Panc1 (cell line): ENCODE measurements at regions not wholly inside any gene's neighbourhood (a gene's known extent, or its start where the extent isn't known, plus 50 kb on each side); places are given as distances from the start of the nearest gene placed in this dataset.

Source experiments
- ATAC-seq: fragments of 200-7000 bp; cut with Tn5 transposase; 2 replicates; pipeline ENCODE4 v1.9.1; 2020; ENCODE audit warnings: mild to moderate bottlenecking, moderate library complexity
- BruUV-seq: library from RNA; stranded (reverse); fragments of 400-500 nt; replicated peaks from 2 replicates; lab custom pipeline; 2021; lab: Mats Ljungman, UMichigan
- CTCF ChIA-PET: fragments of 300-600 bp; sonication (Branson Sonifier 250); formaldehyde crosslinking; loops from one replicate; lab custom pipeline; 2022; ENCODE audit warnings: antibody characterized with exemption; lab: Charles Lee
- POLR2A ChIA-PET: fragments of 300-600 bp; sonication (Branson Sonifier 250); formaldehyde crosslinking; loops from one replicate; lab custom pipeline; 2022; ENCODE audit warnings: antibody characterized with exemption; lab: Charles Lee
- DNase-seq: peaks from one replicate; pipeline ENCODE4 v3.0.0-alpha.2; 2010; ENCODE audit warnings: low read depth, low spot score
- H3K27ac ChIP-seq: 2 replicates; pipeline ENCODE4 v1.5.1; 2011; ENCODE audit warnings: mild to moderate bottlenecking, low read length, inconsistent platforms
- H3K27me3 ChIP-seq: fragments of 200-500 bp; sonication (Bioruptor generic); 2 replicates; pipeline ENCODE4 v1.6.0; 2014; ENCODE audit warnings: low read length, inconsistent platforms; ENCODE audit not compliant: control insufficient read depth, insufficient read depth
- H3K36me3 ChIP-seq: fragments of 200-500 bp; sonication (Bioruptor generic); 2 replicates; pipeline ENCODE4 v1.5.1; 2014; ENCODE audit warnings: inconsistent platforms, mild to moderate bottlenecking, low read length, moderate library complexity; ENCODE audit not compliant: control insufficient read depth, insufficient read depth
- H3K4me1 ChIP-seq: 2 replicates; pipeline ENCODE4 v1.5.1; 2011; ENCODE audit warnings: inconsistent platforms, mild to moderate bottlenecking, low read length, moderate library complexity; ENCODE audit not compliant: control insufficient read depth, insufficient read depth
- H3K4me3 ChIP-seq, 2 experiments: 2 replicates each; pipeline ENCODE4 v1.5.1; 2011 to 2012; ENCODE audit warnings: low read depth in 2 of 2, low read length in 2 of 2, mild to moderate bottlenecking in 2 of 2, inconsistent platforms in 1 of 2, moderate library complexity in 1 of 2
- H3K9me3 ChIP-seq: fragments of 200-500 bp; sonication (Bioruptor generic); 2 replicates; pipeline ENCODE4 v1.5.1; 2014; ENCODE audit warnings: low read depth, mild to moderate bottlenecking, inconsistent platforms, low read length, moderate library complexity; ENCODE audit not compliant: control insufficient read depth, insufficient read depth
- POLR2AphosphoS5 ChIP-seq: IDR thresholded peaks from 2 replicates; pipeline ENCODE4 v1.6.1; 2012; ENCODE audit warnings: mild to moderate bottlenecking, low read depth, low read length, moderate library complexity
- SIN3A ChIP-seq: IDR thresholded peaks from 2 replicates; pipeline ENCODE4 v1.6.1; 2012; ENCODE audit warnings: low read depth, mild to moderate bottlenecking, low read length, moderate library complexity, borderline replicate concordance; ENCODE audit not compliant: insufficient read depth
- TCF7L2 ChIP-seq: IDR thresholded peaks from 2 replicates; pipeline ENCODE4 v1.6.1; 2011; ENCODE audit warnings: mild to moderate bottlenecking, low read depth, low read length, inconsistent platforms
- in situ Hi-C: cut with HindIII; loops from 2 replicates; pipeline ENCODE4 v1.10.0; 2016; ENCODE audit warnings: low sequenced_read_pairs, low pct_unique_long_range_greater_than_20kb
- intact Hi-C: fragments of 100-400 bp; cut with micrococcal nuclease; formaldehyde crosslinking; loops from one replicate; pipeline ENCODE4 v1.10.0; 2022; ENCODE audit not compliant: unreplicated experiment
- TF ChIP-seq, protein P1 (sequence below), 2 experiments: IDR thresholded peaks; 2 replicates each; pipeline ENCODE4 v1.6.1; 2011 to 2012; ENCODE audit warnings: low read depth in 2 of 2, control low read depth in 1 of 2, low read length in 1 of 2, mild to moderate bottlenecking in 1 of 2, moderate library complexity in 1 of 2; ENCODE audit not compliant: insufficient read depth in 1 of 2
- TF ChIP-seq, protein P2 (sequence below): fragments of 450-650 bp; IDR thresholded peaks from 2 replicates; pipeline ENCODE4 v1.5.1; 2017; ENCODE audit warnings: mild to moderate bottlenecking

- CTCF ChIA-PET, result no interaction called here
These were observed 201.5 kb upstream of the GATB start for GRCh38 chr4:151962138-151962823.

DNA sequence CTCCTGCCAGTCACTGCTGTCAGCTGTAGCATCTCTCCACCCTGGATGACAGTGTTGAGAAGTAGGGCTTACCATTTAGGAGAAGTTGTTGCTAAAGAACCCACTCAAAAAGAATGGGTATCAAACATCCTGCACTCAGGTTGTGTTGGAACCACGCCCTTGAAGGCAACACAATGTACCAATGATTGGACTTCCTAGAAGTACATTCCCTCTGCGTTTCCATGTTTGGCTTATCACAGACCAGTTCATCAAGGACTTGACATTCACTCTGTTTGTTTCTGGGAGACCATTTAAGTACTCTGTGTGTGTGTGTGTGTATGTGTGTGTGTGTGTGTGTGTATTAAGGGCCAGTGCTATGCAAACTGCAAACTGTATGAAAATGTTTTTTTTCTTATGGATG lies 200.6 kb upstream of the GATB start:
- ChIA-PET CTCF (no interaction called here), POLR2A (no interaction called here)
- Histone ChIP-seq H3K4me3 (no peak overlapping the region), H3K4me1 (no peaks in the 10 kb centered on the region), H3K9me3 (no peaks in the 10 kb centered on the region), H3K36me3 (no peaks in the 10 kb centered on the region), H3K27ac (no peak overlapping the region), H3K27me3 (no peaks in the 10 kb centered on the region; the same call in 1 of the 2 replicates)
- DNase-seq, result no peak
- no peak for ATAC-seq
- TF ChIP-seq, protein P1, sequence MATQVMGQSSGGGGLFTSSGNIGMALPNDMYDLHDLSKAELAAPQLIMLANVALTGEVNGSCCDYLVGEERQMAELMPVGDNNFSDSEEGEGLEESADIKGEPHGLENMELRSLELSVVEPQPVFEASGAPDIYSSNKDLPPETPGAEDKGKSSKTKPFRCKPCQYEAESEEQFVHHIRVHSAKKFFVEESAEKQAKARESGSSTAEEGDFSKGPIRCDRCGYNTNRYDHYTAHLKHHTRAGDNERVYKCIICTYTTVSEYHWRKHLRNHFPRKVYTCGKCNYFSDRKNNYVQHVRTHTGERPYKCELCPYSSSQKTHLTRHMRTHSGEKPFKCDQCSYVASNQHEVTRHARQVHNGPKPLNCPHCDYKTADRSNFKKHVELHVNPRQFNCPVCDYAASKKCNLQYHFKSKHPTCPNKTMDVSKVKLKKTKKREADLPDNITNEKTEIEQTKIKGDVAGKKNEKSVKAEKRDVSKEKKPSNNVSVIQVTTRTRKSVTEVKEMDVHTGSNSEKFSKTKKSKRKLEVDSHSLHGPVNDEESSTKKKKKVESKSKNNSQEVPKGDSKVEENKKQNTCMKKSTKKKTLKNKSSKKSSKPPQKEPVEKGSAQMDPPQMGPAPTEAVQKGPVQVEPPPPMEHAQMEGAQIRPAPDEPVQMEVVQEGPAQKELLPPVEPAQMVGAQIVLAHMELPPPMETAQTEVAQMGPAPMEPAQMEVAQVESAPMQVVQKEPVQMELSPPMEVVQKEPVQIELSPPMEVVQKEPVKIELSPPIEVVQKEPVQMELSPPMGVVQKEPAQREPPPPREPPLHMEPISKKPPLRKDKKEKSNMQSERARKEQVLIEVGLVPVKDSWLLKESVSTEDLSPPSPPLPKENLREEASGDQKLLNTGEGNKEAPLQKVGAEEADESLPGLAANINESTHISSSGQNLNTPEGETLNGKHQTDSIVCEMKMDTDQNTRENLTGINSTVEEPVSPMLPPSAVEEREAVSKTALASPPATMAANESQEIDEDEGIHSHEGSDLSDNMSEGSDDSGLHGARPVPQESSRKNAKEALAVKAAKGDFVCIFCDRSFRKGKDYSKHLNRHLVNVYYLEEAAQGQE (IDR thresholded peaks at IDR 0.05; ENCODE audit: insufficient read depth in 1 of 2, low read depth in 2 of 2, low read length in 1 of 2), result no peak
- TF ChIP-seq SIN3A (no peak), TCF7L2 (no peak), POLR2AphosphoS5 (no peak)
- TF ChIP-seq, protein P2, sequence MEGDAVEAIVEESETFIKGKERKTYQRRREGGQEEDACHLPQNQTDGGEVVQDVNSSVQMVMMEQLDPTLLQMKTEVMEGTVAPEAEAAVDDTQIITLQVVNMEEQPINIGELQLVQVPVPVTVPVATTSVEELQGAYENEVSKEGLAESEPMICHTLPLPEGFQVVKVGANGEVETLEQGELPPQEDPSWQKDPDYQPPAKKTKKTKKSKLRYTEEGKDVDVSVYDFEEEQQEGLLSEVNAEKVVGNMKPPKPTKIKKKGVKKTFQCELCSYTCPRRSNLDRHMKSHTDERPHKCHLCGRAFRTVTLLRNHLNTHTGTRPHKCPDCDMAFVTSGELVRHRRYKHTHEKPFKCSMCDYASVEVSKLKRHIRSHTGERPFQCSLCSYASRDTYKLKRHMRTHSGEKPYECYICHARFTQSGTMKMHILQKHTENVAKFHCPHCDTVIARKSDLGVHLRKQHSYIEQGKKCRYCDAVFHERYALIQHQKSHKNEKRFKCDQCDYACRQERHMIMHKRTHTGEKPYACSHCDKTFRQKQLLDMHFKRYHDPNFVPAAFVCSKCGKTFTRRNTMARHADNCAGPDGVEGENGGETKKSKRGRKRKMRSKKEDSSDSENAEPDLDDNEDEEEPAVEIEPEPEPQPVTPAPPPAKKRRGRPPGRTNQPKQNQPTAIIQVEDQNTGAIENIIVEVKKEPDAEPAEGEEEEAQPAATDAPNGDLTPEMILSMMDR, result no peak
- BruUV-seq, result no TSS peak
- in situ Hi-C loops, result no loop called here
- intact Hi-C loops, result no loop called here

More at GRCh38 chr4:151962138-151962823, 201.5 kb upstream of the GATB start:
- TF ChIP-seq TCF7L2 (no peak), POLR2AphosphoS5 (no peak)
- TF ChIP-seq, protein P2, result no peak
- POLR2A ChIA-PET, result no interaction called here
- no TSS peak for BruUV-seq
- no peaks in the 10 kb centered on the region for H3K9me3 ChIP-seq
- no peaks in the 10 kb centered on the region for H3K4me1 ChIP-seq
- no peaks in the 10 kb centered on the region; the same call in 1 of the 2 replicates for H3K27me3 ChIP-seq
- DNase-seq (no peak), ATAC-seq (no peak)
- in situ Hi-C loops (no loop called here), intact Hi-C loops (no loop called here)
- H3K36me3 ChIP-seq, result no peaks in the 10 kb centered on the region
- no peak overlapping the region for H3K27ac ChIP-seq
- H3K4me3 ChIP-seq, result no peak overlapping the region
